ENCODE measurements at regions not wholly inside any gene's neighbourhood (a gene's known extent, or its start where the extent isn't known, plus 50 kb on each side); places are given as distances from the start of the nearest gene placed in this dataset.
"Not testable (repeated sequence)": the region's sequence is repeated elsewhere in the genome, so short reads cannot be mapped to it uniquely, and the experiment has no call there.

DNA sequence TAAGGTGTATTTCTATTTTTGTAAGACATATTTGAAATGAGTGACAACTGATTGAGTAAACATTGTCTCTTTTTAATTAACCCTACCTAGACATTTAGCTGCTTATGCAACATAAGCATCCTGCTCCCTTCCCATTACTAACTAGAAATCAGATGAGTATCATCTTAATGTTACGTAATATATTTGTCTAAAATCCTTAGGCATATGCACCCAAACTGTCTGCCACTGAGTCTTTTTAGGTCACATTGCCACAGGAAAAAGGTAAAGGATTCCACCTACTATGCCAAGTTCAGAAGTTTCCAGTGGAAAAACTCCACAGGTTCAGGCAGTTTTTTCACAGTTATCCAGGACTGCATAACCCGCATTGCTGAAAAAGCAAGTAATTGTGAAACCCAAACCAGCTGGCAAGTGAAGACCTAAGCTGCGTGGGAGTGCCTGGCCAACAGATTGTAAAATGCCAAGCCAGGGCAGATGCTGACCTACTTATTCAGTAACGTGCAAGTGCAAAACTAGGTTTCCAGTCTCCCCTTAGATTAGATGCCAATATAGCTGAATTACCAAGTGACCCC is 983.7 kb downstream of the GATA3 start:
- peak; percentile 7 for DNase-seq (ENCODE audit: low read depth)
- TF ChIP-seq, protein P1, sequence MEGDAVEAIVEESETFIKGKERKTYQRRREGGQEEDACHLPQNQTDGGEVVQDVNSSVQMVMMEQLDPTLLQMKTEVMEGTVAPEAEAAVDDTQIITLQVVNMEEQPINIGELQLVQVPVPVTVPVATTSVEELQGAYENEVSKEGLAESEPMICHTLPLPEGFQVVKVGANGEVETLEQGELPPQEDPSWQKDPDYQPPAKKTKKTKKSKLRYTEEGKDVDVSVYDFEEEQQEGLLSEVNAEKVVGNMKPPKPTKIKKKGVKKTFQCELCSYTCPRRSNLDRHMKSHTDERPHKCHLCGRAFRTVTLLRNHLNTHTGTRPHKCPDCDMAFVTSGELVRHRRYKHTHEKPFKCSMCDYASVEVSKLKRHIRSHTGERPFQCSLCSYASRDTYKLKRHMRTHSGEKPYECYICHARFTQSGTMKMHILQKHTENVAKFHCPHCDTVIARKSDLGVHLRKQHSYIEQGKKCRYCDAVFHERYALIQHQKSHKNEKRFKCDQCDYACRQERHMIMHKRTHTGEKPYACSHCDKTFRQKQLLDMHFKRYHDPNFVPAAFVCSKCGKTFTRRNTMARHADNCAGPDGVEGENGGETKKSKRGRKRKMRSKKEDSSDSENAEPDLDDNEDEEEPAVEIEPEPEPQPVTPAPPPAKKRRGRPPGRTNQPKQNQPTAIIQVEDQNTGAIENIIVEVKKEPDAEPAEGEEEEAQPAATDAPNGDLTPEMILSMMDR (conservative IDR thresholded peaks at IDR 0.05; ENCODE audit: control insufficient read depth, insufficient read depth, low read depth, low read length): no peak

GRCh38 chr10:9043466-9043865 is 989.0 kb downstream of the GATA3 start:
- TF ChIP-seq, protein P1 (conservative IDR thresholded peaks at IDR 0.05; ENCODE audit: control insufficient read depth, insufficient read depth, low read depth, low read length): no peak
- no peak overlapping the region for H3K4me3 ChIP-seq (ENCODE audit: control insufficient read depth, low read depth, low read length)
- no peak for DNase-seq (ENCODE audit: low read depth)

More for the DNA sequence above, 983.7 kb downstream of the GATA3 start:
- no peak overlapping the region for H3K4me3 ChIP-seq (ENCODE audit: control insufficient read depth, low read depth, low read length)

DNA sequence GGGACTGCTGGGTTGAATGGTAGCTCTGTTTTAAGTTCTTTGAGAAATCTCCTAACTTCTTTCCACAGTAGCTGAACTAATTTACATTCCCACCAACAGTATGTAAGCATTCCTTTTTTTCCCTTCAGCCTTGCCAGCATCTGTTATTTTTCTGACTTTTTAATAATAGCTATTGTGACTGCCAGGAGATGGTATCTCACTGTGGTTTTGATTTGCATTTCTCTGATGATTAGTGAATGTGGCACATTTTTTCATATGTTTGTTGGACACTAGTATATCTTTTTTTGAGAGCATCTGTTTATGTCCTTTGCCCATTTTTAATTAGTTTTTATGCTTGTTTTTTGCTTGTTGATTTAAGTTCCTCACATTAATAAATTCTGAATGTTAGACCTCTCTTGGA is 990.8 kb downstream of the GATA3 start:
- no peak overlapping the region for H3K4me3 ChIP-seq (ENCODE audit: control insufficient read depth, low read depth, low read length)
- no peak for DNase-seq (ENCODE audit: low read depth)
- TF ChIP-seq, protein P1 (conservative IDR thresholded peaks at IDR 0.05; ENCODE audit: control insufficient read depth, insufficient read depth, low read depth, low read length): no peak

GRCh38 chr10:9051328-9051974 is 997.0 kb downstream of the GATA3 start:
- DNase-seq (ENCODE audit: low read depth): no peak
- TF ChIP-seq, protein P1 (conservative IDR thresholded peaks at IDR 0.05; ENCODE audit: control insufficient read depth, insufficient read depth, low read depth, low read length): no peak
- no peak overlapping the region for H3K4me3 ChIP-seq (ENCODE audit: control insufficient read depth, low read depth, low read length)

DNA sequence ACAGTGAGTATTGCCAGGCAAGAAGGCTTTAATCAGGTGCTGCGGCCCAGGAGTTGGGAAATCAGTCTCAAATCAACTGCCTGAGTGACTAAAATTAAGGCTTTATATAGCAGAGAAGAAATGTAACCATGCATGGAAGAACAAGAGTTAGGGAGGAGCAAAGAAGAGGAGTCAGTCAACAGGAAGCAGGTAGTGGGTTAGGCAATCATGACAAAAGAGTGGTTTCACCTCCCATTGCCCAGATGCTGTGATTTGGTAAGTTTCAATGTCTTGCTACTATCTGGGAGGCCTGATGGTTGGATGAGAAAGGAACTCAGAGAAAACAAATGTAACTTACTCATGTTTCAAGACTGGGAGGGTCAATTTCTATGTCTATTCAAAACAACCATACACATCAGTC is 998.3 kb downstream of the GATA3 start:
- TF ChIP-seq, protein P1 (conservative IDR thresholded peaks at IDR 0.05; ENCODE audit: control insufficient read depth, insufficient read depth, low read depth, low read length): no peak
- no peak for DNase-seq (ENCODE audit: low read depth)
- H3K4me3 ChIP-seq (ENCODE audit: control insufficient read depth, low read depth, low read length): no peak overlapping the region

GRCh38 chr10:9056521-9056920 is 1002.0 kb downstream of the GATA3 start:
- no peak for DNase-seq (ENCODE audit: low read depth)
- H3K4me3 ChIP-seq (ENCODE audit: control insufficient read depth, low read depth, low read length): no peak overlapping the region
- TF ChIP-seq, protein P1 (conservative IDR thresholded peaks at IDR 0.05; ENCODE audit: control insufficient read depth, insufficient read depth, low read depth, low read length): no peak

- H3K4me3 ChIP-seq (ENCODE audit: control insufficient read depth, low read depth, low read length); DNase-seq (ENCODE audit: low read depth): not testable (repeated sequence)
These were observed 1002.8 kb downstream of the GATA3 start for GRCh38 chr10:9057293-9057692.
